WTC11 (cell line): ENCODE measurements at regions not wholly inside any gene's neighbourhood (a gene's known extent, or its start where the extent isn't known, plus 50 kb on each side); places are given as distances from the start of the nearest gene placed in this dataset.

Experiments used
- CTCF ChIP-seq: fragments of 200-600 bp; IDR thresholded peaks from 2 replicates; pipeline ENCODE4 v1.8.0; 2022; ENCODE audit warnings: antibody characterized with exemption
- MAX ChIP-seq: sonication (generic); formaldehyde crosslinking; IDR thresholded peaks from 2 replicates; pipeline ENCODE4 v1.8.0; 2022; ENCODE audit warnings: mild to moderate bottlenecking, missing genetic modification reagents
- MYBL2 ChIP-seq: sonication (generic); formaldehyde crosslinking; IDR thresholded peaks from 2 replicates; pipeline ENCODE4 v1.8.1; 2023; ENCODE audit warnings: mild to moderate bottlenecking, moderate library complexity, missing genetic modification reagents
- USF2 ChIP-seq: sonication (generic); formaldehyde crosslinking; IDR thresholded peaks from 2 replicates; pipeline ENCODE4 v1.8.1; 2023; ENCODE audit warnings: mild to moderate bottlenecking, missing genetic modification reagents, moderate library complexity

- TF ChIP-seq MAX (no peak), CTCF (no peak), MYBL2 (CRISPR knock-in tag) (no peak), USF2 (CRISPR knock-in tag) (no peak)
These were observed 163.7 kb upstream of the NAMPT start for GRCh38 chr7:106448346-106448991.
